SK-N-SH treated with all-trans-retinoic acid at 6 μM for 48 hours (cell line): ENCODE measurements at regions not wholly inside any gene's neighbourhood (a gene's known extent, or its start where the extent isn't known, plus 50 kb on each side); places are given as distances from the start of the nearest gene placed in this dataset.

ENCODE experiments used
- ARNTL ChIP-seq: fragments of 450-650 bp; formaldehyde crosslinking; IDR thresholded peaks from 2 replicates; pipeline ENCODE4 v1.5.0; 2020; ENCODE audit warnings: low read depth, mild to moderate bottlenecking, moderate library complexity, borderline replicate concordance
- BACH2 ChIP-seq: fragments of 250-450 bp; sonication (Bioruptor Pico); IDR thresholded peaks from 2 replicates; pipeline ENCODE4 v1.9.0; 2021; ENCODE audit warnings: mild to moderate bottlenecking, borderline replicate concordance
- CREB5 ChIP-seq: fragments of 250-450 bp; sonication (Bioruptor Pico); IDR thresholded peaks from 2 replicates; pipeline ENCODE4 v1.5.1; 2020; ENCODE audit warnings: low read depth, mild to moderate bottlenecking, moderate library complexity
- CSRNP3 ChIP-seq: fragments of 250-450 bp; sonication (Bioruptor Pico); IDR thresholded peaks from 2 replicates; pipeline ENCODE4 v1.5.1; 2021; ENCODE audit warnings: mild to moderate bottlenecking, moderate library complexity
- GLIS3 ChIP-seq: fragments of 250-450 bp; sonication (Bioruptor Pico); IDR thresholded peaks from 2 replicates; pipeline ENCODE4 v1.5.0; 2020; ENCODE audit warnings: mild to moderate bottlenecking, moderate library complexity
- OSR1 ChIP-seq: fragments of 250-450 bp; sonication (Bioruptor Pico); IDR thresholded peaks from 2 replicates; pipeline ENCODE4 v1.8.0; 2022; ENCODE audit warnings: moderate library complexity, mild to moderate bottlenecking, inconsistent platforms
- RARB ChIP-seq: fragments of 250-450 bp; sonication (Bioruptor Pico); IDR thresholded peaks from 2 replicates; pipeline ENCODE4 v1.8.0; 2021; ENCODE audit warnings: mild to moderate bottlenecking, moderate library complexity
- TCF4 ChIP-seq: fragments of 250-450 bp; sonication (Bioruptor Pico); IDR thresholded peaks from 2 replicates; pipeline ENCODE4 v1.8.0; 2021; ENCODE audit warnings: mild to moderate bottlenecking, moderate library complexity, borderline replicate concordance
- ZC3H10 ChIP-seq: fragments of 250-450 bp; sonication (Bioruptor Pico); IDR thresholded peaks from 2 replicates; pipeline ENCODE4 v1.5.1; 2021; ENCODE audit warnings: mild to moderate bottlenecking, moderate library complexity
- ZFP3 ChIP-seq: fragments of 250-450 bp; sonication (Bioruptor Pico); IDR thresholded peaks from 2 replicates; pipeline ENCODE4 v1.5.0; 2020; ENCODE audit warnings: mild to moderate bottlenecking, moderate library complexity
- ZFP30 ChIP-seq: fragments of 450-650 bp; formaldehyde crosslinking; IDR thresholded peaks from 2 replicates; pipeline ENCODE4 v1.5.0; 2022; ENCODE audit warnings: mild to moderate bottlenecking, moderate library complexity
- ZNF8 ChIP-seq: fragments of 450-650 bp; formaldehyde crosslinking; IDR thresholded peaks from 2 replicates; pipeline ENCODE4 v1.5.0; 2020; ENCODE audit warnings: mild to moderate bottlenecking, moderate library complexity
- TF ChIP-seq, protein P1 (sequence below): fragments of 250-450 bp; sonication (Bioruptor Pico); IDR thresholded peaks from 2 replicates; pipeline ENCODE4 v1.8.0; 2020; ENCODE audit warnings: mild to moderate bottlenecking, moderate library complexity, borderline replicate concordance

- TF ChIP-seq, protein P1, sequence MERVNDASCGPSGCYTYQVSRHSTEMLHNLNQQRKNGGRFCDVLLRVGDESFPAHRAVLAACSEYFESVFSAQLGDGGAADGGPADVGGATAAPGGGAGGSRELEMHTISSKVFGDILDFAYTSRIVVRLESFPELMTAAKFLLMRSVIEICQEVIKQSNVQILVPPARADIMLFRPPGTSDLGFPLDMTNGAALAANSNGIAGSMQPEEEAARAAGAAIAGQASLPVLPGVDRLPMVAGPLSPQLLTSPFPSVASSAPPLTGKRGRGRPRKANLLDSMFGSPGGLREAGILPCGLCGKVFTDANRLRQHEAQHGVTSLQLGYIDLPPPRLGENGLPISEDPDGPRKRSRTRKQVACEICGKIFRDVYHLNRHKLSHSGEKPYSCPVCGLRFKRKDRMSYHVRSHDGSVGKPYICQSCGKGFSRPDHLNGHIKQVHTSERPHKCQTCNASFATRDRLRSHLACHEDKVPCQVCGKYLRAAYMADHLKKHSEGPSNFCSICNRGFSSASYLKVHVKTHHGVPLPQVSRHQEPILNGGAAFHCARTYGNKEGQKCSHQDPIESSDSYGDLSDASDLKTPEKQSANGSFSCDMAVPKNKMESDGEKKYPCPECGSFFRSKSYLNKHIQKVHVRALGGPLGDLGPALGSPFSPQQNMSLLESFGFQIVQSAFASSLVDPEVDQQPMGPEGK: no peak
- TF ChIP-seq CSRNP3 (CRISPR knock-in tag): no peak
- no peak for TF ChIP-seq TCF4
- TF ChIP-seq GLIS3 (CRISPR knock-in tag): no peak
- TF ChIP-seq OSR1: no peak
- TF ChIP-seq ZFP3 (CRISPR knock-in tag): no peak
- TF ChIP-seq ZNF8 (CRISPR knock-in tag): no peak
- TF ChIP-seq ARNTL (CRISPR knock-in tag): no peak
- TF ChIP-seq ZFP30 (CRISPR knock-in tag): no peak
- TF ChIP-seq ZC3H10: no peak
- TF ChIP-seq CREB5 (CRISPR knock-in tag): no peak
- no peak for TF ChIP-seq BACH2 (CRISPR knock-in tag)
- TF ChIP-seq RARB (CRISPR knock-in tag): no peak
Observed at GRCh38 chr17:14417336-14417735, 116.5 kb downstream of the HS3ST3B1 start.
